ENCODE measurements at regions not wholly inside any gene's neighbourhood (a gene's known extent, or its start where the extent isn't known, plus 50 kb on each side); places are given as distances from the start of the nearest gene placed in this dataset.

DNA sequence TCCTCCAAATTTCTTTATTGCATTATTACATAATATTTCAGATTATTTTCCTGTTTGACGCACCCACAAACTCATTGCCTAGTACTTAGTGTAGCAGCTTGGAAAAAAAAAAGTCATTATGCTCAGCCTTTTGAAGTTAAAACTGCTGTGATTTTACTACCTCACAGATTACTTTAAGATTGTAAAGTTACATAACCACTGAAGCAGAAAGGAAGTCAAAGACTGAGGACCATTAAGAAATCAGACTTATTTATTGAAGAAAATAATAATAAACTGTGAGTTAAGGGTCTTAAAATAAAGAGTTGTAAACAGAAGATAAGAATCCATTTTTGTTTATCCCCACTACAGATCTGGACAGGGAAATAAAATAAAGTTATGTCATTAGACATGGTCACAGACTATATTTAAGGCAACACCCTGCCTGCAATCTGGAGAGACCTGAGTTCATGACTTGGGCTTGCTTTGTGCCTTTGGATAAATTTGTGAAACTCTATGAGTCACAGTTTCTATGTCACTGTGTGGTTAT lies 212.1 kb upstream of the ROBO2 start:
- no peak for DNase-seq

DNA sequence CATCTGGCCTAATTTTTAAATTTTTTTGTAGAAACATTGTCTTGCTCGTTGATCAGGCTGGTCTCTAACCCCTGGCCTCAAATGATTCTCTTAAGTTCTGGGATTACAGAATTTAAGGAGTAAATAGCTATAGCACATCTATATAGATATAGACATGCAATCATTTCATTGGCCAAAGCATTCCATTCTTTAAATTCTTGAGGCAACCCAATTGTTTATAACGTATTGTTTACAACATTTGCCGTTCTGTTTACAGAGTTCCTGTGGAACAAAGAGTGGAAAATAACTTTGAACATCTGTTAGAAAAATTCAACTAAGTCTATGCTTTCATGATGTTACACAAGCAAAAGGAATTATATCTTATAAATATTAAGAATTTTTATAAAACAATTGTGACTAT lies 205.2 kb upstream of the ROBO2 start:
- Histone ChIP-seq H3K27ac (no peak overlapping the region), H3K4me3 (no peak overlapping the region), H3K9me3 (no peaks in the 10 kb centered on the region), H3K27me3 (no peaks in the 10 kb centered on the region), H3K36me3 (no peaks in the 10 kb centered on the region), H3K4me1 (no peaks in the 10 kb centered on the region)
- TF ChIP-seq, protein P1, sequence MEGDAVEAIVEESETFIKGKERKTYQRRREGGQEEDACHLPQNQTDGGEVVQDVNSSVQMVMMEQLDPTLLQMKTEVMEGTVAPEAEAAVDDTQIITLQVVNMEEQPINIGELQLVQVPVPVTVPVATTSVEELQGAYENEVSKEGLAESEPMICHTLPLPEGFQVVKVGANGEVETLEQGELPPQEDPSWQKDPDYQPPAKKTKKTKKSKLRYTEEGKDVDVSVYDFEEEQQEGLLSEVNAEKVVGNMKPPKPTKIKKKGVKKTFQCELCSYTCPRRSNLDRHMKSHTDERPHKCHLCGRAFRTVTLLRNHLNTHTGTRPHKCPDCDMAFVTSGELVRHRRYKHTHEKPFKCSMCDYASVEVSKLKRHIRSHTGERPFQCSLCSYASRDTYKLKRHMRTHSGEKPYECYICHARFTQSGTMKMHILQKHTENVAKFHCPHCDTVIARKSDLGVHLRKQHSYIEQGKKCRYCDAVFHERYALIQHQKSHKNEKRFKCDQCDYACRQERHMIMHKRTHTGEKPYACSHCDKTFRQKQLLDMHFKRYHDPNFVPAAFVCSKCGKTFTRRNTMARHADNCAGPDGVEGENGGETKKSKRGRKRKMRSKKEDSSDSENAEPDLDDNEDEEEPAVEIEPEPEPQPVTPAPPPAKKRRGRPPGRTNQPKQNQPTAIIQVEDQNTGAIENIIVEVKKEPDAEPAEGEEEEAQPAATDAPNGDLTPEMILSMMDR (IDR thresholded peaks at IDR 0.05): no peak
- no peak for DNase-seq
- ATAC-seq: no peak
- intact Hi-C loops (cut with DNase I): no loop called here

More for the DNA sequence above, 212.1 kb upstream of the ROBO2 start:
- TF ChIP-seq, protein P1 (IDR thresholded peaks at IDR 0.05): no peak
- Histone ChIP-seq H3K4me1 (no peaks in the 10 kb centered on the region), H3K9me3 (no peaks in the 10 kb centered on the region), H3K27ac (no peak overlapping the region), H3K27me3 (no peaks in the 10 kb centered on the region), H3K36me3 (no peaks in the 10 kb centered on the region), H3K4me3 (no peak overlapping the region)
- intact Hi-C loops (cut with DNase I): no loop called here
- ATAC-seq: no peak

GRCh38 chr3:76841747-76842146 lies 198.2 kb upstream of the ROBO2 start:
- Histone ChIP-seq H3K27me3 (no peaks in the 10 kb centered on the region), H3K9me3 (no peaks in the 10 kb centered on the region), H3K4me3 (no peak overlapping the region), H3K27ac (no peak overlapping the region), H3K4me1 (no peaks in the 10 kb centered on the region), H3K36me3 (no peaks in the 10 kb centered on the region)
- TF ChIP-seq, protein P1 (IDR thresholded peaks at IDR 0.05): no peak
- peak; percentile 36 for ATAC-seq
- intact Hi-C loops (cut with DNase I): no loop called here
- DNase-seq: no peak

DNA sequence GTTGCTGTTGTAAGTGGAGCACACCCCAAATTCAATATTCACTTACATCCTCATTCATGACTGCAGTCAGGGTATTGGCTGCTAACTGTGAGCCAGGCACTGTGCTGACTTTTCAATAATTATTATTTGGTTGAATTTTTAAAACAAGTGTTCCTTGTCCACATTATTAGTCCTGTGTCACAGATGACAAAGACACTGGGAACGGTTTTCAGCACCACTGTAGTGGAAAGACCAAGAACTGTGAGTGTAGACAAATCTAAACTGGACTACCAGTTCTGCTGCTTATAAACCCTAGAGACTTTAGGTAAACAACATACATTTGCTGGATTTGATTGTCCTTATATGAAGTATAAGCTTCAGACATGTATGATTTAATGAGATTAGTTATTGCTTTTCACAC lies 197.7 kb upstream of the ROBO2 start:
- H3K4me3 ChIP-seq: no peak overlapping the region
- no peak overlapping the region for H3K27ac ChIP-seq
- intact Hi-C loops (cut with DNase I): no loop called here
- DNase-seq (no peak), ATAC-seq (no peak)
- no peaks in the 10 kb centered on the region for H3K36me3 ChIP-seq
- H3K4me1 ChIP-seq: no peaks in the 10 kb centered on the region
- H3K9me3 ChIP-seq: no peaks in the 10 kb centered on the region
- TF ChIP-seq, protein P1 (IDR thresholded peaks at IDR 0.05): no peak
- H3K27me3 ChIP-seq: no peaks in the 10 kb centered on the region

GRCh38 chr3:76855451-76855850 lies 184.4 kb upstream of the ROBO2 start:
- no peaks in the 10 kb centered on the region for H3K4me1 ChIP-seq
- no peak overlapping the region for H3K4me3 ChIP-seq
- no peaks in the 10 kb centered on the region for H3K36me3 ChIP-seq
- DNase-seq (no peak), ATAC-seq (no peak)
- no peaks in the 10 kb centered on the region for H3K9me3 ChIP-seq
- H3K27ac ChIP-seq: no peak overlapping the region
- intact Hi-C loops (cut with DNase I): no loop called here
- TF ChIP-seq, protein P1 (IDR thresholded peaks at IDR 0.05): no peak
- H3K27me3 ChIP-seq: no peaks in the 10 kb centered on the region

- TF ChIP-seq, protein P1 (IDR thresholded peaks at IDR 0.05): no peak
- H3K27ac ChIP-seq: no peak overlapping the region
- H3K36me3 ChIP-seq: no peaks in the 10 kb centered on the region
- ATAC-seq: no peak
- H3K4me1 ChIP-seq: no peaks in the 10 kb centered on the region
- DNase-seq: no peak
- H3K9me3 ChIP-seq: no peaks in the 10 kb centered on the region
- intact Hi-C loops (cut with DNase I): no loop called here
- no peak overlapping the region for H3K4me3 ChIP-seq
- H3K27me3 ChIP-seq: no peaks in the 10 kb centered on the region
Measured at GRCh38 chr3:76859596-76859995, 180.3 kb upstream of the ROBO2 start.
